GM18873 (cell line): ENCODE measurements at regions not wholly inside any gene's neighbourhood (a gene's known extent, or its start where the extent isn't known, plus 50 kb on each side); places are given as distances from the start of the nearest gene placed in this dataset.
"Not testable (repeated sequence)": the region's sequence is repeated elsewhere in the genome, so short reads cannot be mapped to it uniquely, and the experiment has no call there.

Experiments used
- ATAC-seq: cut with Tn5 transposase; IDR thresholded peaks from one replicate; pipeline ENCODE4 v1.9.1; 2021; ENCODE audit warnings: mild to moderate bottlenecking, moderate library complexity, moderate number of reproducible peaks; ENCODE audit not compliant: unreplicated experiment, low FRiP score

DNA sequence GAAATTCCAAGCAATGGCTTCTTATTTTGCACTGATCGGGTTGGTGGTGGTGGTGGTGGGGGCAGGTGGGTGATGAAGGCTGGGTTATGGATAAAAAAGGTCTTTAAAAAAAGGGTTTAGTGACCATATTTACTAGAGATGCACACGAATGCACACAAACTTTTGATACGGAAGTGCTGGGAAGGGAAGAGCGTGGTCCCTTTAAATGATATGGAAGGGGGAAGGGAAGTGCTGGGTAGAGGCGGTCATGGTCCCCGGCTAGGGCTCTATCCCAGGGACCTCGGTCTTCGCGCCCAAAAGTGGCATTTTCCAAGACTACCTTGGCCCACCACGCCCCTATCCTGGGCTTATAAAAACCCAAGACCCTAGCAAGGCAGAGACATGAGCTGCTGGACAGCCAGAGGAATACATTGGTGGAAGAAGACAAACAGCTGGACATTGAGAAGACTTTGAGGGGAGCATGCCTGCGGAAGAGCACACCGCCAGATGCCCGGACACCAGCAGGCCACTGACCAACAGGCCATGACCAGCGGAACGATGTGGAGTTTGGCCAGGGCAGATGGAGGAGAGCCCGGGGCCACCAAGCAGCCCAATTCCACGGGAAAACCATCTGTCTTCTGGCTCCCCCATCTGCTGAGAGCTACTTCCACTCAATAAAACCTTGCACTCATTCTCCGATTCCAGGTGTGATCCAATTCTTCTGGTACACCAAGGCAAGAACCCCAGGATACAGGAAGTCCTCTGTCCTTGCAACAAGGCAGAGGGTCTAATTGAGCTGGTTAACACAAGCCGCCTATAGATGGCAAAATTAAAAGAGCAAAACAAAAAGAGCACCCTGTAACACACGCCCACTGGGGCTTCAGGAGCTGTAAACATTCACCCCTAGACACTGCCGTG, 1720.2 kb downstream of the MRPL39 start:
- ATAC-seq: no peak

GRCh38 chr21:23881783-23882182, 1725.5 kb downstream of the MRPL39 start:
- no peak for ATAC-seq

DNA sequence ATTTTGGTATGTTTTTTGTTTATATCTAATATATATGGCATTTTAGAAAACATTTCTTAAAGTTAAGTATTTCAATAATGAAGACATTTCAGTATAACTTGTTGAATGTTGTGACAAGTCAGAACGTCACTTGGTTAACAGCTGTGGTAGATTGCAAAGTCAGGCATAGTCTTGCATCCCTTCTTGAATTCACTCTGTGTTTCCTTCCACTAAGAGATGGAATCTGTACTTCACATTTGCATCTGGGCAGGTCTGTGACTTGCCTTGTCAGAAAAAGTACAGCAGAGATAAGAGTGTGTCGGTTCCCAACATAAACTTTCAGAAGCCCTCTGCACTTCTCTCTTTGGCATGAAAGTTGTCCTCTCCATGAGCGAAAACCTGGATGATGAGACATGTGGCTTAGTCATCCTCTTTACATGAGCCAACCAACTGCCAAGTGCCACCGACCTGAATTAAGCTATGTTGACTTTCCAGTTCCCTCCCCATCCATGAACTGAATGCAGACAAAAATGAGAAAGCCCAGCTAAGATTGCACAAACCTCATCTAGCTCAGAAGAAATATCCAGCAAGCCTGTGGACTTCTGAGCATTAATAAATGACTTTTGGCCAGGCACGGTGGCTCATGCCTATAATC, 1730.2 kb downstream of the MRPL39 start:
- no peak for ATAC-seq

DNA sequence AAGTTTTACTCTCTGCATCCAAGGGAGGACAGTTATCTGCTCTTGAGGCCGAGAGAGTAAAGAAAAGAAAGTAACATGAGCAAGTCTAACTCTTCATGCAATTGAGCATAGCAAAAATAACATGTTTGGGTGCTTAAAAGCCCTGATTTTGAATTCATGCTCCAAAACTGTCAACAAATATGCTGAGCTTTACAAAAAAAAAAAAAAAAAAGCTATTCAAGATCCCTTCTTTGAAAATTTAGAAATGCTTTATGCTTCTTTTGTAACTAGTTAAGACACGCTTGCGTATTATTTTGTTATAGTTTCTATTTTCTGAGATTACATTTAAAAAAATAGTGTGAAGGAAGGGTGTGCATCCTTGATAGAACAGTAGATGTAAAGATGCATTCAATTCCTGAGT, 1733.0 kb downstream of the MRPL39 start:
- ATAC-seq: no peak

GRCh38 chr21:23861911-23862504, 1745.3 kb downstream of the MRPL39 start:
- ATAC-seq: no peak

GRCh38 chr21:23858878-23859277, 1748.4 kb downstream of the MRPL39 start:
- ATAC-seq: no peak

- no peak for ATAC-seq
These were observed 1753.4 kb downstream of the MRPL39 start for GRCh38 chr21:23853796-23854379.

DNA sequence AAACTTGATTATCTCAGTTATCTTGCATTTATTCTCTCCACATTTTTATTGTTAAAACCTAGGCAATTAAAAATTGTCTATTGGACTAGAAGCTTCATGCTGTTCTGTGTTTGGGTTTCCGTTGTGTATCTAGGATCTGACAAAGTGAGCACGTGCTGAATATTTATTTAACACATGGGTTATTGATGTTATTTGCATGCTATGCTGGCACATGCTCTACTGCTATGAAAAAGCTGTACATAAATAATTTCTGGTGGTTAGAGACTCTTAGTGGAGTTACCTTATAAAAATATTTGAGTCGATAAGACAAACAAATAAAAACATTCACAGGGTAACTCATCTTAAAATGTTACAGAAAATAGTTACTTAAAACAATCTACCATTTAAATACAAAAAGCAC, 1769.7 kb downstream of the MRPL39 start:
- no peak for ATAC-seq

DNA sequence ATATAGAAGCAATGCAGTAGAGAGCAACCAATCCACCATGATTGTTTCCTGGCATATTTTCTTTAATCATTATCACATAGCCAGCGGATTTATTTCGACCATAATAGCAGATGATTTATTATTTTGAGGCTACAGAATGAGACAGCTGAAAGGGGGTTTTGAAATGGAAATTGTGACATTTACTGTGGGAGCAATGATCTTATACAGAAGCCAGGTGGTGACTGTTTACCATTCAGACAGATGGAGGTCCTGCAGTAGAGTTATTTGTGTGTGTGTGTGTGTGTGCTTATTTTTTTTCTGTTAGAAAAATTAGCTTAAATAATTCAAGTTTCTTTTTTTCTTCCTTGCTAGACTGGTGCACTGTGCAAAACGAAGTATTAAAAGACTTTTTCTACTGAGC, 1784.5 kb downstream of the MRPL39 start:
- no peak for ATAC-seq

DNA sequence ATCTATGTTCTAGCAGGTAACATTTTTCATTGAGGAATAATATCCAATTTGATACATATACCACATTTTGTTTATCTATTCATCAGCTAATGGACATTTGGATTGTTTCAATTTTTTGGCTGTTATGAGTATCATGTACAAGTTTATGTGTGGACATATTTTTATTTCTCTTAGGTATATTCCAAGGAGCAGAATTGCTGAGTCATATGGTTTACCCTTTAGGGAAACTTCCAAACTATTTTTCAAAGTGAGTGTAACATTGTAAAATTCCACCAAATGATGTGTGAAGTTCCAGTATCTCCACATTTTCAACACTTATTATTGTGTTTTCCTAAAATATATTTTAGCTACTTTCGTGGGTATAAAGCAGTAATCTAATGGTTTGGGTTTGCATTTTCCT, 1789.9 kb downstream of the MRPL39 start:
- ATAC-seq: no peak

DNA sequence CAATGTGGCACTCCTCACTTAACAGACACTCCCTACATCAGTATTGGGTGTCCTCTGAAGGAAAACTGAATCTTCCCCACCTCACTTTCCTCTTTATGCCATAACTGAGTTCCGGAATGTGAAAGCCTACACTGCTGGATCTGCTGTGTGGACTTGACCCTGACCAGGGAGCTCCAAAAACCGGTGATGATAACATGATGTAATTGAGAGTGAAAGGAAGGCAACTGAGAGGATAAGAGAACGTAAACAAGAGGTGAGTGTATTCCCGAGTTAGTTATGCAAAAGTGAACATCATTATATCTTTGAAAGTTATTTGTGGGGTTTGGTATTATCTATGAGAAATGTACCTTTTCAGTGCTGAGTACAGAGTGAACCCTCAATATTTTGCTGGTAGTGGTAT, 1794.8 kb downstream of the MRPL39 start:
- no peak for ATAC-seq

DNA sequence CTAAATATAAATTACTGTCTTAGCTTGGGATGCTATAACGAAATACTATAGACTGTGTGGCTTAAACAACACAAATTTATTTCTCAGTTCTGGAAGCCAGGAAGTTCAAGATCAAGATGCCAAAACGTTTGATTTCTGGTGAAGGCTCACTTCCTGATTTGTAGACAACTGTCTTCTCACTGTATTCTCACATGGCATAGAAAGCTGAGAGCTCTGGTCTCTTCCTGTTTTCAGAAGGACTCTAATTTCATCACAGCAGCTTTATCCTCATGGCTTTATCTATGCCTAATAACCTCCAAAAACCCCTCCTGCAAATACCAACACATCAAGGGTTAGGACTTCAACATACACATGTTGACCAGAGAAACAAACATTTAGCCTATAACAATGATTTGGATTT, 1795.5 kb downstream of the MRPL39 start:
- ATAC-seq: no peak

- no peak for ATAC-seq
These were observed 1797.7 kb downstream of the MRPL39 start for GRCh38 chr21:23809573-23809972.

- ATAC-seq: not testable (repeated sequence)
These were observed 1800.2 kb downstream of the MRPL39 start for GRCh38 chr21:23806966-23807548.

- ATAC-seq: no peak
These were observed 1802.4 kb downstream of the MRPL39 start for GRCh38 chr21:23804866-23805265.

DNA sequence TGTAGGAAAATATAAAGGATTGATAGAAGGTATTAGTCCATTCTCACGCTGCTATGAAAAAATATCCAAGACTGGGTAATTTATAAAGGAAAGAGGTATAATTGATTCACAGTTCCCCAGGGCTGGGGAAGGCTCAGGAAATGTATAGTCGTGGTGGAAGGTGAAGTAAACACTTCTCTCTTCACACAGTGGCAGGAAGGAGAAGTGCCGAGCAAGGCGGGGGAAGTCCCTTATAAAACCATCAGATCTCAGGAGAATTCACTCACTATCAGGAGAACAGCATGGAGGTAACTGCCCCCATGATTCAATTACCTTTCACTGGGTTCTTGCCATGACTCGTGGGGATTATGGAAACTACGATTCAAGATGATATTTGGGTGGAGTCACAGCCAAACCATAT, 1806.0 kb downstream of the MRPL39 start:
- no peak for ATAC-seq

GRCh38 chr21:23799376-23799775, 1807.9 kb downstream of the MRPL39 start:
- ATAC-seq: no peak

DNA sequence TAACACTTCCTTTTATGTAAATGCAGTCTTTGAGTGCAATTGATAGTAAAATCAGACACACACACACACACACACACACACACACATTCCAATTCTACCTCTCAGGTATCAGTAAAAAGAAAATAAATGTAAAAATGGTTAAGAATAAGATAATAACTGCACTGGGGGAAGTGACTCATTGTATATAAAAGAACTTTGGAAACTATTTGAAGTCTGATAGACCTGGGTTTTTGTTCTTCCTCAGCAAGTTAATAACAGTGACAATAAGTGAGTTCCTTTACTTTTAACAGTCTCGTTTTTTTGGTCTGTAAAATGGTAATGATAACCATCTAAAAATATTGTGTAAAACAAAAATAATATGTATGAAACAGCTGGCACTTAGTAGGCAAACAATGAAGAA, 1815.0 kb downstream of the MRPL39 start:
- ATAC-seq: no peak

GRCh38 chr21:23789864-23790263, 1817.4 kb downstream of the MRPL39 start:
- ATAC-seq: no peak

DNA sequence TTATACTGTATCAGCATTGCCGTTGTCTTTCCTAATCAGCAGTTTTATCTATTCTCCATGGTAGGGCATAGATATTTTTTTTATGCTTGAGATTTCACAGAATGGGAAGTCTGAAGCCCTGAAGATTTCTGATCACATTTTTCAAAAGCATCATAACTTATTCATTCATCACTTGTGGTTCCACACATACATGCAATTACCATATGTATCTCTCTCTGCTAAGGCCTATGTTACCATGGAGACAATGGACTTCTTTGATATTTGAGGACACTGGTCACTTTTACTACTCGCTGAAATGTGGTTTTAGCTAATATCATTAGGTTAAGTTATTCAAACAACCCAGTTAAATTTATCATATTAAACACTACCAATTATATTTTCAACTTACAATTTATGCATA, 1827.0 kb downstream of the MRPL39 start:
- ATAC-seq: no peak

DNA sequence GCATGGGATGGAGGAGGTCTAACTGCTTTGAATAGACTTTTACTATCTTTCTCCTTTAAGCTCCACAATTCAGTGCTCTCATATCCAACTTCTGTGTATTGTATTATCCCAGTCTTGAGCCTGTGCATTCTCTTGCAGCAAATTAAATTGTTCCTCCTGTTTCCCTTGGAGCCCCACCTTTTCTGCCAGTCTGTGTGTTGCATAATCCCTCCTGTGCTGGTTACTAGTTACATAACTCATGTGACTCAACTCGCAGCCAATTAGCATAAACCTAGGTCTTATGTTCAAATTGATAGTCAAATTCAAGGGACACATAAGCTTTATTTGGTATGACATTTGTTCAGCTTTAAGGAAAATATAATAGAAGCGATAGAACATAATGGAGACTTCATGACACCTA, 1863.5 kb downstream of the MRPL39 start:
- ATAC-seq: no peak
